NB4 (cell line): ENCODE measurements at regions not wholly inside any gene's neighbourhood (a gene's known extent, or its start where the extent isn't known, plus 50 kb on each side); places are given as distances from the start of the nearest gene placed in this dataset.
"Not testable (repeated sequence)": the region's sequence is repeated elsewhere in the genome, so short reads cannot be mapped to it uniquely, and the experiment has no call there.

ENCODE experiments used
- CTCF ChIP-seq: IDR thresholded peaks from one replicate; pipeline ENCODE4 v1.5.1; 2012; ENCODE audit warnings: low read depth, low read length
- MAX ChIP-seq: IDR thresholded peaks from 2 replicates; pipeline ENCODE4 v1.6.1; 2011; ENCODE audit warnings: low read depth, low read length
- MYC ChIP-seq: IDR thresholded peaks from 2 replicates; pipeline ENCODE4 v1.6.1; 2011; ENCODE audit warnings: low read depth, low read length
- POLR2A ChIP-seq: IDR thresholded peaks from 2 replicates; pipeline ENCODE4 v1.6.1; 2011; ENCODE audit warnings: mild to moderate bottlenecking; ENCODE audit not compliant: insufficient read length; ENCODE audit errors: extremely low read depth

- TF ChIP-seq CTCF, POLR2A, MAX, MYC: not testable (repeated sequence)
Observed at GRCh38 chr7:6977368-6977767, 151.3 kb upstream of the CCZ1B start.
